Bronchial epithelial cell (primary cell): ENCODE measurements at regions not wholly inside any gene's neighbourhood (a gene's known extent, or its start where the extent isn't known, plus 50 kb on each side); places are given as distances from the start of the nearest gene placed in this dataset.

Experiments
- DNase-seq: peaks from one replicate; pipeline ENCODE4 v3.0.0-alpha.2; 2010; ENCODE audit warnings: low read depth
- FAIRE-seq: peaks from 2 replicates; lab custom pipeline; 2011; peaks lifted over from hg19 to GRCh38; lab: Jason Lieb, UNC
- H3K27me3 ChIP-seq: 2 replicates; pipeline ENCODE4 v1.5.1; 2011; ENCODE audit warnings: low read length; ENCODE audit not compliant: control insufficient read depth, insufficient read depth
- H3K36me3 ChIP-seq: 2 replicates; pipeline ENCODE4 v1.5.1; 2011; ENCODE audit warnings: low read length; ENCODE audit not compliant: control insufficient read depth, insufficient read depth
- H3K4me3 ChIP-seq: 2 replicates; pipeline ENCODE4 v1.5.1; 2011; ENCODE audit warnings: mild to moderate bottlenecking, low read depth, low read length, control low read depth
- CTCF ChIP-seq: IDR thresholded peaks from 2 replicates; pipeline ENCODE4 v1.5.1; 2011; ENCODE audit warnings: mild to moderate bottlenecking, moderate library complexity, low read length, control low read depth, inconsistent platforms; ENCODE audit not compliant: insufficient read depth, severe bottlenecking

GRCh38 chr7:90081621-90082020, 72.6 kb upstream of the STEAP1 start:
- DNase-seq (peak; percentile 5), FAIRE-seq (no peak)
- Histone ChIP-seq H3K27me3 (no peaks in the 10 kb centered on the region), H3K36me3 (no peaks in the 10 kb centered on the region), H3K4me3 (no peak overlapping the region)
- no peak for TF ChIP-seq CTCF

GRCh38 chr7:90092506-90092905, 61.8 kb upstream of the STEAP1 start:
- no peak for TF ChIP-seq CTCF
- no peaks in the 10 kb centered on the region for H3K27me3 ChIP-seq
- FAIRE-seq (no peak), DNase-seq (no peak)
- H3K36me3 ChIP-seq = no peaks in the 10 kb centered on the region
- no peak overlapping the region for H3K4me3 ChIP-seq

- no peak for TF ChIP-seq CTCF
- no peak overlapping the region for H3K4me3 ChIP-seq
- H3K27me3 ChIP-seq = no peaks in the 10 kb centered on the region
- FAIRE-seq = no peak
- no peak for DNase-seq
- H3K36me3 ChIP-seq = no peaks in the 10 kb centered on the region
Measured at GRCh38 chr7:90094030-90094429, 60.2 kb upstream of the STEAP1 start.
